Tibial nerve (tissue), 4 donors: ENCODE measurements at regions not wholly inside any gene's neighbourhood (a gene's known extent, or its start where the extent isn't known, plus 50 kb on each side); places are given as distances from the start of the nearest gene placed in this dataset.

ENCODE experiments used
- EP300 ChIP-seq, 2 donors: sonication (generic); formaldehyde crosslinking; IDR thresholded peaks; one replicate each; pipeline ENCODE4 v1.6.1; 2017; ENCODE audit warnings: antibody characterized with exemption in 2 of 2, mild to moderate bottlenecking in 1 of 2
- POLR2A ChIP-seq, 2 donors: fragments of 450-650 bp; IDR thresholded peaks; one replicate each; pipeline ENCODE4 v1.6.1; 2017; ENCODE audit warnings: antibody characterized with exemption in 2 of 2, mild to moderate bottlenecking in 2 of 2, moderate library complexity in 2 of 2
- TF ChIP-seq, protein P1 (sequence below), 5 experiments: fragments of 200-600 bp in 3 of 5; fragments of 450-650 bp in 2 of 5; sonication (generic) in 3 of 5; IDR thresholded peaks; one replicate each; pipeline ENCODE4 v1.5.1; 2016 to 2019; ENCODE audit warnings: antibody characterized with exemption in 5 of 5, mild to moderate bottlenecking in 3 of 5, moderate library complexity in 2 of 5

DNA sequence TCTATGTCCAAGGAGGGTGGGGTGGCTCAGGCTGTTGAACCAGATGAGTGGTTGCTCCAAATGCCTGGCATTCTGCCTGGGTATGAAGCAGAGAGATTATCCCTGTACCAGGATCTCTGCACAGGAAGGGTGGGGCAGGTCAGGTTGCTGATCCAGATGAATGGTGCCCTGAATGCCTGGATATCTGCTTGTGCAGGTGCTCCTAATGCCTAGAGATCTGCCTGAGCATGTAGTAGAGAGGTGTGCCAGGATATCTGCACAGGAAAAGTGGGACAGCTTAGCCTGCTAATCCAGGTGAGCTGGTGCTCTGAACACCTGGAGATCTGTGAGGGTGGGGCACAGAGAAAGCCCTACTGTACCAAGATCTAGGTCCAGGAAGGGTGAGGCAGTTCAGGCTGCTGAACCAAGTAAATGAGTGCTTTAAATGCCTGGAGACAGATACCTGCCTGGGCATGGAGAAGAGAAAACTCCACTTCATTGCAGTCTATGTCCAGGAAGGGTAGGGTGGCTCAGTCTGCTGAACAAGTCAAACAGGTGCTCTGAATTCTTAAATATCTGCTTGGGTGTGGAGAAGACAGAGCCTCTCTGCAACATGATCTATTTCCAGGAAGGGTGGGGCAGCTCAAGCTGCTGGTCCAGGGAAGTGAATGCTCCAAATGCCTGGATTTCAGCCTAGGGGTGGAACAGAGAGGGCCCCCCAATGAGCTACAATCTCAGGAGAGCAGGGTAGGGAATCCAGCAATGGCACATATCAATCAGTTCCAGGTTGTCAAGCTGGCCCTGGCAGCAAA lies 189.4 kb upstream of the DMRTA1 start:
- TF ChIP-seq, protein P1, sequence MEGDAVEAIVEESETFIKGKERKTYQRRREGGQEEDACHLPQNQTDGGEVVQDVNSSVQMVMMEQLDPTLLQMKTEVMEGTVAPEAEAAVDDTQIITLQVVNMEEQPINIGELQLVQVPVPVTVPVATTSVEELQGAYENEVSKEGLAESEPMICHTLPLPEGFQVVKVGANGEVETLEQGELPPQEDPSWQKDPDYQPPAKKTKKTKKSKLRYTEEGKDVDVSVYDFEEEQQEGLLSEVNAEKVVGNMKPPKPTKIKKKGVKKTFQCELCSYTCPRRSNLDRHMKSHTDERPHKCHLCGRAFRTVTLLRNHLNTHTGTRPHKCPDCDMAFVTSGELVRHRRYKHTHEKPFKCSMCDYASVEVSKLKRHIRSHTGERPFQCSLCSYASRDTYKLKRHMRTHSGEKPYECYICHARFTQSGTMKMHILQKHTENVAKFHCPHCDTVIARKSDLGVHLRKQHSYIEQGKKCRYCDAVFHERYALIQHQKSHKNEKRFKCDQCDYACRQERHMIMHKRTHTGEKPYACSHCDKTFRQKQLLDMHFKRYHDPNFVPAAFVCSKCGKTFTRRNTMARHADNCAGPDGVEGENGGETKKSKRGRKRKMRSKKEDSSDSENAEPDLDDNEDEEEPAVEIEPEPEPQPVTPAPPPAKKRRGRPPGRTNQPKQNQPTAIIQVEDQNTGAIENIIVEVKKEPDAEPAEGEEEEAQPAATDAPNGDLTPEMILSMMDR (IDR thresholded peaks at IDR 0.05): no peak
- TF ChIP-seq POLR2A (IDR thresholded peaks at IDR 0.05) (no peak), EP300 (IDR thresholded peaks at IDR 0.05) (no peak)
